ENCODE measurements at regions not wholly inside any gene's neighbourhood (a gene's known extent, or its start where the extent isn't known, plus 50 kb on each side); places are given as distances from the start of the nearest gene placed in this dataset.

DNA sequence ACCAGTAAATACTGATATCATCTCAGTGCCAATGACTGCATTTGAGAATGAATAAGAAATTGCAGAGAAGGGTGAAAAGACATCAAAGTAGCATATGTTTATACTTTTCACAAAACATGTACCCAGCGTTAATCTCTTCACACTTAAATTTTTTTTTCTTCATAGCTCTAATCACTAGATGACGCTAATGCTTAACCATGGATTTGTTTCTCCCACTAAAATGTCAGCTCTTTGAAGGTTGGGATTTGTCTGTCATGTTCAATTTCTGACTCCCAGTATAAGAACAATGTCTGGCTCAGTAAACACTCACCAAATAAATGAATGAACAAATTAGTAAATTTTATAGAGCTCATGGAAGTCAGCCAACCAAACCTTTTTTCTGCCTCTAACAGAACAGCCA, 78.3 kb upstream of the LMCD1 start:
- WGBS (ENCODE audit: insufficient coverage, insufficient replicate concordance, low lambda C conversion rate, missing lambda C conversion rate), result 60% methylated on average over 2 of the region's 2 CpGs
- no peak overlapping the region for H3K4me3 ChIP-seq
- ATAC-seq (no peak), FAIRE-seq (no peak), DNase-seq (ENCODE audit: low read depth, low spot score) (no peak)
- intact Hi-C loops (cut with micrococcal nuclease; ENCODE audit: unreplicated experiment), result no loop called here
- ChIA-PET RAD21 (ENCODE audit: unreplicated experiment) (interaction anchor here (1.5 kb wide), 1 partner anchor 21 kb away, joined by 5 read pairs; no protein-coding TSS in a partner anchor), CTCF (interaction anchor here (1.3 to 1.8 kb wide), 4 partner anchors 19 to 199 kb away, joined by 4 to 7 read pairs (median 4); no protein-coding TSS in a partner anchor), POLR2A (no interaction called here), SMC1A (ENCODE audit: uncharacterized antibody, unreplicated experiment) (interaction anchor here (0.6 to 0.8 kb wide), 2 partner anchors 33 to 183 kb away, joined by 3 read pairs; no protein-coding TSS in a partner anchor)
- no peak for TF ChIP-seq SIX5 (IDR thresholded peaks at IDR 0.05; ENCODE audit: low read depth, low read length, severe bottlenecking)
- no peak for TF ChIP-seq CHD4 (IDR thresholded peaks at IDR 0.05)
- no peak for TF ChIP-seq TCF3 (IDR thresholded peaks at IDR 0.05; ENCODE audit: borderline replicate concordance, insufficient read depth, low read depth, low read length)
- no peak for TF ChIP-seq ZNF207 (IDR thresholded peaks at IDR 0.05; ENCODE audit: borderline replicate concordance)
- TF ChIP-seq CBX5 (IDR thresholded peaks at IDR 0.05; ENCODE audit: low read depth), result no peak
- no peak for TF ChIP-seq POLR2AphosphoS5 (IDR thresholded peaks at IDR 0.05; ENCODE audit: low read length)
- BruUV-seq (replicated peaks), result no TSS peak
- in situ Hi-C loops (cut with MboI), result no loop called here
- H3K4me2 ChIP-seq (ENCODE audit: control insufficient read depth, insufficient read depth), result no peak overlapping the region
- no peak overlapping the region for H2AFZ ChIP-seq (ENCODE audit: control insufficient read depth, low read depth, low read length)
- H3K9ac ChIP-seq (ENCODE audit: control insufficient read depth, insufficient read depth, low read length), result no peak overlapping the region
- no peaks in the 10 kb centered on the region for H3K4me1 ChIP-seq (ENCODE audit: control insufficient read depth, insufficient read depth, low read length)
- no peaks in the 10 kb centered on the region for H3K27me3 ChIP-seq (replicated peaks in 1 of 2; ENCODE audit: control insufficient read depth in 2 of 2, insufficient read depth in 2 of 2, low read length in 1 of 2)
- H3K79me2 ChIP-seq (ENCODE audit: control insufficient read depth, insufficient read depth, low read length), result no peaks in the 10 kb centered on the region
- no peaks in the 10 kb centered on the region for H3K36me3 ChIP-seq (ENCODE audit: control insufficient read depth in 2 of 2, insufficient read depth in 2 of 2, low read length in 1 of 2)
- no peaks in the 10 kb centered on the region; the same call in 2 of the 3 replicates for H3K9me3 ChIP-seq (replicated peaks; ENCODE audit: control insufficient read depth, insufficient read depth, low read length)
- no peaks in the 10 kb centered on the region for H4K20me1 ChIP-seq (ENCODE audit: control insufficient read depth, insufficient read depth)
- no peak overlapping the region for H3K27ac ChIP-seq (ENCODE audit: control insufficient read depth, insufficient read depth)

DNA sequence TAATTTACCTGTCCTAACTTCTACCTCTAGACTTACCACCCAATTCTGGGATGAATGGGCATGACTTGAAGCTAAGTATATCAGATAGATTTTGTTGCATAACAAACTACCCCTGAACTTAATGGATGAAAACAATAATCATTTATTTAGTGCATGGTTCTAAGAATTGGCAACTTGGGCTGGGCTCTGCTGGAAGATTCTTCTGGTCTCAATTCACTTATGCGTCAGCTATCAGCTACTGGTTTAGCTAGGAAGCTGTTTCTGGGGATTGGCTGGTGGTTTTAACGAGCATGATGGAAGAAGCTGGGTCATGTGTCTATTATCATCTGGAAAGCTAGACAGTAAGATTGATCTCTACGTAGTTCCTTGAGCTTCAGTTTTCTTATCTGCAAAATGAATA, 77.3 kb upstream of the LMCD1 start:
- SMC1A ChIA-PET (ENCODE audit: uncharacterized antibody, unreplicated experiment), result no interaction called here
- WGBS (ENCODE audit: insufficient coverage, insufficient replicate concordance, low lambda C conversion rate, missing lambda C conversion rate), result 52% methylated on average over 3 of the region's 3 CpGs
- Histone ChIP-seq H3K9me3 (replicated peaks; ENCODE audit: control insufficient read depth, insufficient read depth, low read length) (no peaks in the 10 kb centered on the region; the same call in 2 of the 3 replicates), H3K79me2 (ENCODE audit: control insufficient read depth, insufficient read depth, low read length) (no peaks in the 10 kb centered on the region), H3K4me2 (ENCODE audit: control insufficient read depth, insufficient read depth) (no peak overlapping the region), H3K4me1 (ENCODE audit: control insufficient read depth, insufficient read depth, low read length) (no peaks in the 10 kb centered on the region), H3K4me3 (no peak overlapping the region), H3K27me3 (replicated peaks in 1 of 2; ENCODE audit: control insufficient read depth in 2 of 2, insufficient read depth in 2 of 2, low read length in 1 of 2) (no peaks in the 10 kb centered on the region), H2AFZ (ENCODE audit: control insufficient read depth, low read depth, low read length) (no peak overlapping the region), H3K27ac (ENCODE audit: control insufficient read depth, insufficient read depth) (no peak overlapping the region), H3K36me3 (ENCODE audit: control insufficient read depth in 2 of 2, insufficient read depth in 2 of 2, low read length in 1 of 2) (no peaks in the 10 kb centered on the region), H3K9ac (ENCODE audit: control insufficient read depth, insufficient read depth, low read length) (no peak overlapping the region), H4K20me1 (ENCODE audit: control insufficient read depth, insufficient read depth) (no peaks in the 10 kb centered on the region)
- POLR2A ChIA-PET, result no interaction called here
- intact Hi-C loops (cut with micrococcal nuclease; ENCODE audit: unreplicated experiment), result no loop called here
- in situ Hi-C loops (cut with MboI), result no loop called here
- CTCF ChIA-PET, result interaction anchor here (0.6 to 1.6 kb wide), 4 partner anchors 18 to 97 kb away, joined by 4 to 5 read pairs (median 4); no protein-coding TSS in a partner anchor
- ATAC-seq, result no peak
- DNase-seq (ENCODE audit: low read depth, low spot score), result no peak
- no peak for FAIRE-seq
- RAD21 ChIA-PET (ENCODE audit: unreplicated experiment), result interaction anchor here (1.5 kb wide), 1 partner anchor 20 kb away, joined by 5 read pairs; no protein-coding TSS in a partner anchor
- no TSS peak for BruUV-seq (replicated peaks)
- TF ChIP-seq SUZ12 (IDR thresholded peaks at IDR 0.05; ENCODE audit: unreplicated experiment) (no peak), RAD21 (IDR thresholded peaks at IDR 0.05; ENCODE audit: insufficient read depth, low read depth, low read length) (no peak), EED (IDR thresholded peaks at IDR 0.05; ENCODE audit: low read depth) (no peak), CBX5 (IDR thresholded peaks at IDR 0.05; ENCODE audit: low read depth) (no peak), SMAD5 (IDR thresholded peaks at IDR 0.05; ENCODE audit: low read depth) (no peak)
- TF ChIP-seq, protein P1, sequence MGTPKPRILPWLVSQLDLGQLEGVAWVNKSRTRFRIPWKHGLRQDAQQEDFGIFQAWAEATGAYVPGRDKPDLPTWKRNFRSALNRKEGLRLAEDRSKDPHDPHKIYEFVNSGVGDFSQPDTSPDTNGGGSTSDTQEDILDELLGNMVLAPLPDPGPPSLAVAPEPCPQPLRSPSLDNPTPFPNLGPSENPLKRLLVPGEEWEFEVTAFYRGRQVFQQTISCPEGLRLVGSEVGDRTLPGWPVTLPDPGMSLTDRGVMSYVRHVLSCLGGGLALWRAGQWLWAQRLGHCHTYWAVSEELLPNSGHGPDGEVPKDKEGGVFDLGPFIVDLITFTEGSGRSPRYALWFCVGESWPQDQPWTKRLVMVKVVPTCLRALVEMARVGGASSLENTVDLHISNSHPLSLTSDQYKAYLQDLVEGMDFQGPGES (IDR thresholded peaks at IDR 0.05), result no peak
- TF ChIP-seq, protein P2, sequence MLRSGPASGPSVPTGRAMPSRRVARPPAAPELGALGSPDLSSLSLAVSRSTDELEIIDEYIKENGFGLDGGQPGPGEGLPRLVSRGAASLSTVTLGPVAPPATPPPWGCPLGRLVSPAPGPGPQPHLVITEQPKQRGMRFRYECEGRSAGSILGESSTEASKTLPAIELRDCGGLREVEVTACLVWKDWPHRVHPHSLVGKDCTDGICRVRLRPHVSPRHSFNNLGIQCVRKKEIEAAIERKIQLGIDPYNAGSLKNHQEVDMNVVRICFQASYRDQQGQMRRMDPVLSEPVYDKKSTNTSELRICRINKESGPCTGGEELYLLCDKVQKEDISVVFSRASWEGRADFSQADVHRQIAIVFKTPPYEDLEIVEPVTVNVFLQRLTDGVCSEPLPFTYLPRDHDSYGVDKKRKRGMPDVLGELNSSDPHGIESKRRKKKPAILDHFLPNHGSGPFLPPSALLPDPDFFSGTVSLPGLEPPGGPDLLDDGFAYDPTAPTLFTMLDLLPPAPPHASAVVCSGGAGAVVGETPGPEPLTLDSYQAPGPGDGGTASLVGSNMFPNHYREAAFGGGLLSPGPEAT (IDR thresholded peaks at IDR 0.05; ENCODE audit: low read depth), result no peak
- TF ChIP-seq, protein P3, sequence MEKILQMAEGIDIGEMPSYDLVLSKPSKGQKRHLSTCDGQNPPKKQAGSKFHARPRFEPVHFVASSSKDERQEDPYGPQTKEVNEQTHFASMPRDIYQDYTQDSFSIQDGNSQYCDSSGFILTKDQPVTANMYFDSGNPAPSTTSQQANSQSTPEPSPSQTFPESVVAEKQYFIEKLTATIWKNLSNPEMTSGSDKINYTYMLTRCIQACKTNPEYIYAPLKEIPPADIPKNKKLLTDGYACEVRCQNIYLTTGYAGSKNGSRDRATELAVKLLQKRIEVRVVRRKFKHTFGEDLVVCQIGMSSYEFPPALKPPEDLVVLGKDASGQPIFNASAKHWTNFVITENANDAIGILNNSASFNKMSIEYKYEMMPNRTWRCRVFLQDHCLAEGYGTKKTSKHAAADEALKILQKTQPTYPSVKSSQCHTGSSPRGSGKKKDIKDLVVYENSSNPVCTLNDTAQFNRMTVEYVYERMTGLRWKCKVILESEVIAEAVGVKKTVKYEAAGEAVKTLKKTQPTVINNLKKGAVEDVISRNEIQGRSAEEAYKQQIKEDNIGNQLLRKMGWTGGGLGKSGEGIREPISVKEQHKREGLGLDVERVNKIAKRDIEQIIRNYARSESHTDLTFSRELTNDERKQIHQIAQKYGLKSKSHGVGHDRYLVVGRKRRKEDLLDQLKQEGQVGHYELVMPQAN (conservative IDR thresholded peaks at IDR 0.05), result no peak
